NCI-H510A (cell line): ENCODE measurements at regions not wholly inside any gene's neighbourhood (a gene's known extent, or its start where the extent isn't known, plus 50 kb on each side); places are given as distances from the start of the nearest gene placed in this dataset.

Experiments
- DNase-seq: peaks from one replicate; lab custom pipeline; 2025; lab: John Stamatoyannopoulos, UW

DNA sequence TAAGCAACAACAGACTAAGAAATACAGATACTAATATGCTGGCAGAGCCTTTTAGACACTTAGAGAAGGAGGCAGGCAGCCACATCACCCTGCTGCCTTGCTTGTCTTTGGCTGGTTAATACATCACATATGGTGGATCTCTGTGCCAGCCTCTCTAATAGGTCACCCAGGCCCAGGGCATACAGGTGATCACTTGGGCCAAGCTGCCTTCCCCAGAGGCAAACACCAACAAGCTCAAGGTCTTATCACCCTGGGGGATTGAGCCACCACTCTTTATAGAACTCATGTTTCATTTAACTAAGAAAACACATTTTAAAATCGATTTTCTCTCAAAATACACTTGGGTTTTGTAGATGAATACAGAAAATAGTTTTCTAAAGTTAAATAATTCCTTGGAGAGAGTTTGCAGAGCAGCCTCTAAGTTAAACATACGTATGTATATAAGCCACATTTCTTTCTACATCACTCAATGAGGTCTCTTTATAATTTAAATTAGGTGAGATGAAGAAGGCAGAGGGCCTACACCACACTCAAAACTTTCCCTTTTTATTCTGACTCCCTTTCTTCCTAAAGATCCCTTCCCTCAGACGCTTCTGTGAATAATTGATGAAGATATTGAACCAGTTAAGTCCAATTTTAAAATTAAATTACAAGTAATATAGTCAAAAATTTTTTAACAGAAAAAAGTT is 556.8 kb upstream of the GHITM start:
- no peak for DNase-seq

DNA sequence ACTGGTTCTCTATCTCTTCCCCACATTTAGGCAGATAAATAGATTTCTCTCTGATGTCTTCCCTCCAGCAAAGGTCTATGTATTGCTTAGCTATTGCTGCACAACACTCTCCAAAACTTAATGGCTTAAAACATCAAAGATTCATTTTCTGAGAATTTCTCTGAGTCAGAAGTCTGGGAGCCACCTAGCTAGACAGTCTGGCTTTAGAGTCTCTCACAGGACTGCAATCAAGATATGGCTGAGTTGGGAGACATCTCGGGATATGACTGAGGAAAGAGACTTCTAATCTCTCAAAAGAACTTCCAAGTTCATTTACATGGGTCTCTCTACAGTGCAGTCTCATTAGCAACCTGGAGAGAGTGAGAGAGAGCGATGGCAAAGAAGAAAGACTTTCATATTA is 553.6 kb upstream of the GHITM start:
- no peak for DNase-seq

DNA sequence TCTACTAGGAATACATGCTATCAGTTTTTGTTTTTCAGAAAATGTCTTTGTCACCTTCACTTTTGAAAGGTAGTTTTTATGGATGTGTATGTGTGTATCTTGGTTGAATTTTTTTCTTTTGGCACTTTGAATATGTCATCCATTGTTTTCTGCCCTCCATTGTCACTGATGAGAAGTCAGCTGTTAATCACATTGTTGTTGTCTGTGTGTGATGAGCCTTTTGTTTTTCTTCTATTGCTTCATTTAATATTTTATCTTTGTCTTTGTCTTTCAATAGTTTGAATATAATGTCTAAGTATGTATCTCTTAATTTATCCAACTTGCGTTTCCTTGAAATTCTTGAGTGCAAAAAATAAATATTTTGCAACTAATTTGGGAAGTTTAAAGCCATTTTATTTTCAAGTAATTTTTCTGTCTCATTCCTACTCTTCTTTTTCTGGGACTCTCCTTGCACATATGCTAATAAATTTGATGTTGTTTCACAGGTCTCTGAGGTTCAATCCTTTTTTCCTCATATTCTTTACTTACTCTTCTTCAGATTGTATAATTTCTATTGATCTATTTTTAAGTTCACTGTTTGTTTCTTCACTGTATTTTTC is 546.9 kb upstream of the GHITM start:
- DNase-seq: no peak

DNA sequence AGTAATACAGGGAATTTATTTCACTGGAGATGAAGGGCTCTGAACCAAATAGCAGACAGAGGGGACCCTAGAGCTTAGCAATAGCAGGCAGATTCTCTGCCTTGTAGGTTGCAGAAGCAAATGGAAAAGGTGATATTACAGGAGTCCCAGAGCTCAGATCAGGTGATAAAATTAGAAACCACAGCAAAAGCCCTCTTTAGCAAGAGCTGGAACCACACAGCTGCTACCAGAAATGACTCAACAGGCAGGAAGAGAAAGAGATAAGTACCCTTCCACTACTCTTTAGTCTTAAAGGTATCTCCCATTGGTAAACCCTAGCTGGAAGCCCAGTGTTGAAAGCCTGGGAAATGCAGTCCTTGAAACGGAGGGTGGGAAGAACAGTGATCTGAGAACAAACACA is 535.6 kb upstream of the GHITM start:
- DNase-seq: peak; percentile 16

DNA sequence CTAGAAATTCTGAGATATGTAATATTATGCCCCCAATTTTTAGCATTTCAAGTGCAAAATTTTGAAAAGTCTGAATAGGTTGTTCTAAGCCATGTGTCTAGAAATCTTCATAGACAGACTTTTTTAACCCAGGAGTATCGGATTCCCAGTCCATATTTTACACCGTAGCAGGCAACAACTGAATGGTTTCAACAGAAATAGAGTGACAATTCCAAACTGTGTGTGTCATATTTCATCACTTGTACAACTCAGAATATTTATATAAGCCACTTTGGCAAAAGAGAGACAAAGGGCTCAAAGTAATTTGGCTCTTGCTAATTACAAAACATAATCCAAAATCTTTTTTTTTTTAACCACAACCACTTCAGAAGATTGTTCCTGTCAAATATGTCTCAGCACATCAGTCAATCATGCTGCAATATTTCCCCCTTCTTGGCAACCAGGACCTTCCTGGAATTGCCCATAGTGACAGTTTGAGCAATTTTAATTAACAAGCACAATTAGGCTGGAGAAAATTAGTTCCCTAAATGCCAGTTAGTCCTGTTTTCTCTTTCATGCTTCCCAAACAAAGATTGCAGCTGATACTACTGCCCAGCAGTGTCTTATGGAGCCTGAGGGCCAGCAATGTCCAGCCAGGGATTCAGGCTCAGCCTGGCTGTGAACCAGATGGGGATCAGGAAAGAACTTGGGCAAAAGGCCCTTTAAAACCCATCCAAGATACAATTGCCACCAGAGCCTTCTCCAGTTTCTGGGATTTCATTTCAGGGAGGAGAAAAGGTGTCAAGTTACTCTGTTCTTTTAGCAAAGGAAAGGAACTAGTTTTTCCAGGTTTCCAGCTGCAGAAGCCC is 533.3 kb upstream of the GHITM start:
- peak; percentile 22 for DNase-seq

DNA sequence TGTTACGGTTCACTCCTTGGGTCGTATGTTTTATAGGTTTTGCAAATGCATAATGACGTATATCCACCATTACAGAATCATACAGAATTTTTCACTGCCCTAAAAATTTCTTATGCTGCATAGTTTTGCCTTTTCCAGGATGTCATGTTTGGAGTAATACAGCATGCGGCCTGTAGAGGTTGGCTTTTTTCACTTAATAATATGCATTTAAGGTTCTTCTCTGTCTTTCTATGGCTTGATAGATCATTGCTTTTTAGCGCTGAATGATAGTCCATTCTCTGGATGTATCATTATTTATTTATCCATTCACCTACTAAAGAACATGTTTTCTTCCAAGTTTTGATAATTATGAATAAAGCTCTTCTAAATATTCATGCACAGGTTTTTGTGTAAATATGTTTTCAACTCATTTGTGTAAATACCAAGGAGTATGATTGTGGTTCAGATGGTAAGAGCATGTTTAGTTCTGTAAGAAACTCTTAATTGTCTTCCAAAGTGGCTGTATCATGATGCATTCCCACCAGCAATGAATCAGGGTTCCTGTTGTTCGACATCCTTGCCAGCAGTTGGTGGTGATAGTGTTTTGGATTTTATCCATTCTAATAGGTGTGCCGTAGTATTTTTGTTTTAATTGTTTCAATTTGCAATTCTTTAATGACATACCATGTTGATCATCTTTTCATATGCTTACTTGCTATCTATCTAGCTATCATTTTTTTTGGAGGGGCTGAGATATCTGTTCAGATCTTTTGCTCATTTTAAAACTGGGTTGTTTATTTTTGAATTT is 531.2 kb upstream of the GHITM start:
- no peak for DNase-seq

DNA sequence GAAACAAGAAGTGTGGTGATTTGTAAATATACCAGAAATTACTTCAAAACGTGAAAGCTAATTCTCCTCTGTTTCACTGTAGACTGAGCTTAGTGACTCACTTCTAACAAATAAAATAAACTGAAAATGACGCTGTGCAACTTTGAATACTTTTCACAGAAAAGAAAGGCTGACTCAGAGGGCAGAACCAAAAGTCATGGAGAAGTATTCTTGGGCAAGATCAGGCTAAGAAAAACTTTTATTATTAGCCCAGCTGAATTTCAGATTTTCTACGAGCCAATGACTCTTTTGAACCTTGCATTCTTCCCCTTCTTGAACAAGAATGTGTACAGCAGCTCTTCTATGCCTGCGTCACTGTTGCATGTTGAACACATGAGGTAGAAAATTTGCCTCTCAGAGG is 527.3 kb upstream of the GHITM start:
- no peak for DNase-seq

DNA sequence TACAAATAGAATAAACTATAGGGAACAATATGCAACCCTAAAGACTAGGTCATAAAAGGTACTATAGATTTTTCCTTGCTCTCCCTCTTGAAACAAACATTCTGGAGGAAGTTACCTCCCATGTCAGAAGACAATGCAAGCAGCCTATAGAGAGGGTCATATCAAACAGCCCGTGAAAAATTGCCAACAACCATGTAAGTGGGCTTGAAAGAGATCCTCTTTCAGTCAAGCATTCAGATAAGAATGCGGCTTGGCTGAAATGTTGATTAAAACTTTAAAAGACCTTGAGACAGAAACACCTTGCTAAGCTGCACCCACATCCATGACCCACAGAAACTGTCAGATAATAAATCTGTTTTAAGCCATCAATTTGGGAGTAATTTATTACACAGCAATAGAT is 526.6 kb upstream of the GHITM start:
- no peak for DNase-seq

DNA sequence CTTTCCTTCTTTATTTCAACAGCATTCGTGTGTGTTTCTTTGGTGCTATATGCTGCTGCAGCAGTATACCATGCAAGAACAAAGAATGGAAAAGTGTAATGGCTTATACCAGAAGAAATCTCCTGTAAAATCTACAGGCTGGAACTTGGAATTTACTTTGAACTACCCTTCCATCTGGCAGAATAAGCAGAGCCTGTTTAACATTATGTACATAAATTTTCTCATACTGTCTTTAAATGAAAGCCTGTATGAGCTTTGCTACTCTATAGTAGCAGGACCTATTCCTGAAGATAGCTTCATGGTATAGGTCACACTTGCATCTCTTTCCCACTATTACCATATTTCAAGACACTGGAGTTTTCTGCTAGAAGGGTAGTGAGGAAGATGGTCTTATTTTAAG is 522.1 kb upstream of the GHITM start:
- DNase-seq: no peak

DNA sequence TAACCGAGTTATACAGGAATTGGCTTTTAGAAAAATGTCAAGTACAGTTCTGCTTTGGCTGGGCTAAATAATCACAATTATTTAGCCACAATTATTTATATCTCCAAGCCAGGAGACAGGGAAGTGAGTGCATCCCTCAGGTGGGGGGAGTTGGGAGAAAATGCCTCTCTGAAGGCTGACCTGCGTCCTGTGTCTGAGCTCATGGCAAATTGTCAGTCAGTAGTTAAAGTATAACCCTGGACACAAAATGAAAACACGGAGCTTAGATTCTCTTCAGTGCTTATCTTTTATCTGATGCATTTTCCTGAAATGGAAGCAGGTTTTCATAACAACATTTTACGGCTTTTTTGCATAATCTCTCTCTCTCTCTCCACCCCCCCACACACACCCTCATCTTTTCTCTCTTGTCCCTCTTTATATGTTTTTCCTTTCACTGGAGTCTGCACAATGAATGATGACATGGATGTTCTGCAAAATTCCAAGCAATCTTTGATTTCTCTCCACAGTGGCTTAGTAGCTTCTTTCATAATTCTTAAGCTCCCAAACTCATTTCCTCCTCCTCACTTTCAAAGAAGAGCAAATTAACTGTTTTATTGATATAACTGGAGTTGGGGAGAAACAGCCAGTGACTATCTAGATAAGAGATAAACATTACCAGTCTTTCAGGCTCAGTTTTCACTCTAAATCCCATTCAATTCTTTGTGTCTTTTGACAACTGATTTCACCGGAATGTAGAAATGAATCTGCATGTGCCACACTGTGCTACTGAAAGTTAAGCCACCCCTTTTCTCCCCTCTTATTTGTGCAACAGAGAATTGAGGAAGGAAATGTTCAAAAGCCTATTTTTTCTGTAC is 521.4 kb upstream of the GHITM start:
- no peak for DNase-seq

DNA sequence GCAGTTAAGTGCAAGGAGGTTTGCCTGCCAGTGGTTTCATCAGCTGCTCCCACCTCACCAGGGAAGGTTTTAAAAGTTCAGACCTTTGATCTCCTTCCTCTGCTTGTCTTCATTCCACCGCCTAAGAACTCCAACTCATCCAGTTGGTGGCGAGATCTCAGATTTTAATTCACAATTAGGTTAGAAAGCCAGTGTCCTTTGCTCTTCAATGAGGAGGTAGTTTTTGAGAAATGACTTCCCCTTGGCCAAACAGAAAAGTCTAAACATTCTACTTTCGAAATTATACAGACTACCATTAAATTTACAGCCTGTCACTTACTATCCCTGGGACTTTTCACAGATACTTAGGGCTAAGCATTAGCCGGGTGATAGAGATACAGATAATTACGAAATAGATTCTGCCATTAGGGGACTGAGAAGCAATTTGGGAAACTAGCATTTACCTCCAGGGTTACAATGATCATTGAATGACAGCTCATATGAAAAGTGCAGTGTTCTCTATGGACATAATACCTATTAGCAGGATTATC is 513.4 kb upstream of the GHITM start:
- DNase-seq: no peak

DNA sequence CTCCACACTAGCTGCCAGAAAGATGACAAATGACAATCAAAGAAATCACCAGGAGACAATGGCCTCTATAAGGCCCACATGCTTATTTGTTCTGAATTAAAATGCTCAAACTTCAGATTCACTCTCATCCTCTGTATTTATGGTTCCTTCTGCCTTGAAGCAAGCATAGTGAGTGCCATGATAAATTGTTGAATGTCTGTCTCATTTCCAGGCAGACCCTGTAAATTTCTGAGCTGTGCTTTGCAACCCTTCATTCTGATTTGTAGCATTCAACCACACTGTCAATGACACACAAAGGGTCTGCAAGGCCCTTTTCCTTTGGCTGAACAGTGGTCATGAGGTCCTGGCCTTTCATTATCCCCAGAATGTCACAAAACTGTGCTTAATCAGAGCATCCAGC is 506.6 kb upstream of the GHITM start:
- DNase-seq: no peak

DNA sequence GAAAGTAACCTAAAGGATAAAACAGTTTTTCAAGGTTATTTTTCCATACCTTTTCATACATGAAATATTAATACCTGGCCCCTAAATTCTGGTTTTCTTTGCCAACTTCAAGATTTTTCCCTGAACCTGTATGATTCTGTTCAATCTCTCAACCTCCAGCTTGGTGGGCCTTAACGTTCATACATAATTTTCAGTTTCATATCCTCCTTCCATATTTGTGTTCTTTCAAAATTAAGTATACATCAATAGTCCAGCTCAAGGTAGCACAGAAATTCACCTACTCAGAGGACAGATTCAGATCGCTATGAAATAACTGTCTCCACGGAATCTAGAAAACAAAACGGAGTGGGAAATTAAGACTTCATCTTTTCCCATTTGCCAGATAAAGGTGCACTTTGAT is 505.8 kb upstream of the GHITM start:
- no peak for DNase-seq

DNA sequence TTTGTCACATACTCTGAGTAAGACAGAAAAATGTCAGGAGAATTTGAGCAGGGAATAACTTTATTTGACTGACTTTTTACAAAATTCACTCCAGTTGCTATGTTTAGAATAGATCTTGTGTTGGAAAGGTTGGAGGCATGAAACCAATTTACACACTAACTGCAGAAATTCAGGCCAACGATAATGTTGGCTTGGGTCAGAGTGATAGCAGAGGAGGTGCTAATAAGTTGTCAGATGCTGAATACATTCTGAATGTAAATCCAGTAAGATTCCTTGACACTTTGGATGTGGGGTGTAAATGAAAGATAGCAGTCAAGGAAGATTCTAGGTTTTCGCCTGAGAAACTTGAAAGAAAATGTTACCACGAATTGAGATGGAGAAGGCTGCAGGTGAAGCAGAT is 502.5 kb upstream of the GHITM start:
- no peak for DNase-seq

DNA sequence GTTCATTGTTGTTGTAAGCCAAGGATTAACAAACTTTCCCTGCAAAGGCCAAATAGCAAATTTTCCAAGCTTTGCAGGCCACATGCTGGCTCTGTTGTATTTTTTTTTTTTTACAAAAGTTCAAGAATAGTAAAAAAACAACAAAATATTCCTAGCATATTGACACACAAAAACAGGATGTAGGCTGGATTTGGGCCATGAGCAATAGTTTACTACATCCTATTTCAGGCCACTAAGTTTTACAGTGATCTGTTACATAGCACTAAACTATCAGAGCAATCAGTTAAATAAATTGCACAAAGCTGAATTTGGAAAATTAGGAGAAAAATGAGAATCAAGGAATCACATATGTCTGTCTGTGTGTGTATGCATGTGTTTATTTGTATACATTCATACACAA is 491.8 kb upstream of the GHITM start:
- no peak for DNase-seq

DNA sequence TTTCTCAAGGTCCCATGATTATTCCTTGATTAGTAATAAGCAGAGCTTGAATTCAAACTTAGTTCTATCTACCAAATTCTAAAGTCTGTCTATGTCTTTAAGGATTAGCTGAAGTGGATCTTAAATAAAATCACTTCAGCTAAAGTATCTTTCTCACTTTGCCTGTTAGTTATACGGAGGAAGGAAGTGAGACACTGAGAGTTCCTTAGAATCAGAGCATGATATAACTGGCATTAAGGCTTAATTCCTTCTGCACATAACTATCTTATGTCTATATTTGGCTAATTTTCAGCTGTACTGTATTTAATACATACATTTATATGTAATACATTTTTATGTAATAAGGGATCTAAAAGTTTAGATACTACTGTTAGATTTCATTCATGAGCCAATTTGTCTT is 491.1 kb upstream of the GHITM start:
- DNase-seq: no peak

DNA sequence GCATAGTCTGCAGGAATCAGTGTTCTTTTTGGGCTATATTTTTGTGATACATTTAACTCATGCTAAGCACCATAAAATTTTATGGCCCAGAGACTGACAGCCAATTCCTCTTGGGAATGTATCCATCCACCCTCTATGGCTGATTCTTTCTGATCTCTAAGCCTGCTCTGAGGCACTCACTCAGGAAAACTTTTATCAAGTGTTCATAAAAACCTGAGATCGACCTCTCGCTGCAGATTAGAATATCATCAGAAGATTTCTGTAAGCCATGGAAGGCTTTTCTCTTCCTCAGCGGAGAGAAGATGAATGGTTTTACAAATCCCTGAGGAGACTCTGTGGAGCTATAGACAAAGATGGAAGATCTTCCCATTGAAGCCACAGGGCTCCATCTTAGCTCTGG is 489.8 kb upstream of the GHITM start:
- DNase-seq: no peak

DNA sequence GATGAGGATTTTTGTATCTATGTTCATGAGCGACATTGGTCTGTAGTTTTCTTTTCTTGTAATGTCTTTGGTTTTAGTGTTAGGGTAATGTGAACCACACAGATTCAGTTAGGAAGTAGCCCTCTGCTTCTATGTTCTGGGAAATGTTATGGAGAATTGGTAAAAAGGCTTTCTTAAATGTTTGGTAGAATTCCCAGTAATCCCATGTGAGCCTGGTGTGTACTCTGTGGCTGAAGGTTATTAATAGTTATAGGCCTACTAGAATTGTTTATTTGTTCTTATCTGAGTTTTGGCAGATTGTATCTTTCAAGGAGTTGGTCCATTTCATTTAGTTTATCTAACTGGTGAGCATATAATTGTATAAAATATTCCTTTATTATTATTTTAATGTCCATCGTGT is 484.6 kb upstream of the GHITM start:
- no peak for DNase-seq

DNA sequence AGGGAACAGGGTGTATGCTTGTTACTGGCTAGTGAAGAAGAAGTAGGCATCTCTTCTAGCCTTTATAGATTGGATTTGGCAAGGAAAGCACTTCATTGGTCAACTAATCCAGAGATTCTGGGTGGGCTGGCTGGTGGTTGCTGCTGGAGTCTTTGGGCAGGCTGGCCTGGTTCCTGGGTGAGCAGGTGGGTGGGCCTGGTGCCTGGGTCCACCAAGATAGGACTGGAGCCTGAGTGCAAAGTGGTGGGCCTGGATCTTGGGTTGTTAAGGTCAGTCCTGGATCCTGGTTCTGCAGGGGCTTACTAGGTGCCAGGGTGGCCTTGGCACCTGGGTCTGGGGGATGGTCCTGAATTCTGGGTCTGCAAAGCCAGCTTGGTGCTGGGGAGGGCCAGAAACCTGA is 482.4 kb upstream of the GHITM start:
- DNase-seq: no peak

DNA sequence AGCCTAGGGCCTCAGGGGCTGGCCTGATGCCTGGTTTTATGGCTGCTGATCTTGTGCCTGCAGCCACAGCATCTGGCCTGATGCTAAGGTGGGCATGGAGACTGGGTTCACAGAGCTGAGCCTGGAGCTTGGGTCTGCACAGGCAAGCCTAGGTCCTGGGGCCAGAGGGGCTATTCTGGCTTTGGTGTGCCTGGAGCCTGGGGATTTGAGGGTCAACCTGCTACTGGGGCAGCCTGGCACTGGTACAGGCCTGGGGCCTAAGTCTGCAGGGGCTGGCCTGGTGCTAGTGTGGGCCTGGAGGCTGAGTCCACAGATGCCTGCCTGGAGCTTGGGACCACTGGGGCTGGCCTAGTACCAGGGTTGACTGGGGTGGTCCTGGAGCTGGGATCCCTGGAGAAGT is 481.8 kb upstream of the GHITM start:
- no peak for DNase-seq

DNA sequence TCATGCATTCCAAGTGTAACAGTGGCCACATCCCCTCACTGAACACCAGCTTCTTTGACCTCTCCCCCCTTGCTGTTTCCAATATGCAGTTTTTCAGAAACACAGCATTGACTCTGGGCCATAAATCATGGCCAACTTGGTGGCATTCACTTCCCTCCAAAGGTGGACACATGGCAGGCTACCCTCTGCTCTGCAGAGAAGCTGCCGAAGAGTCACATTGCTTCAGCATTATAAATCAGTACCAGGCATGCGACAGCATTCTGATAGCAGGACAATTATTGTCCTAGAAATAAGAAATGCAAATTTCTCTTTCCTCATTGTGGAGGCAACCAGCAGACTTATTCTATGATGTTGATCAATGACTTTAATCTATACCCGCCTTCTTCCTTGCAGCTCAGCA is 475.4 kb upstream of the GHITM start:
- DNase-seq: no peak
